H9 (cell line): ENCODE measurements at regions not wholly inside any gene's neighbourhood (a gene's known extent, or its start where the extent isn't known, plus 50 kb on each side); places are given as distances from the start of the nearest gene placed in this dataset.

ENCODE experiments used
- DNase-seq: peaks from one replicate; pipeline ENCODE4 v3.0.0-alpha.2; 2017
- H2AFZ ChIP-seq: one replicate; pipeline ENCODE4 v1.6.1; 2013; ENCODE audit warnings: mild to moderate bottlenecking, low read length, control low read depth, moderate library complexity
- H2AK5ac ChIP-seq: 2 replicates; pipeline ENCODE4 v1.6.1; 2013; ENCODE audit warnings: low read length, control low read depth, mixed read lengths; ENCODE audit not compliant: insufficient read length
- H2BK120ac ChIP-seq: one replicate; pipeline ENCODE4 v1.6.1; 2013; ENCODE audit warnings: low read depth, mild to moderate bottlenecking, low read length, control low read depth, inconsistent platforms; ENCODE audit not compliant: poor library complexity, severe bottlenecking
- H2BK12ac ChIP-seq: 2 replicates; pipeline ENCODE4 v1.6.1; 2013; ENCODE audit warnings: low read length, control low read depth, mixed read lengths, low read depth; ENCODE audit not compliant: insufficient read length
- H2BK15ac ChIP-seq: 2 replicates; pipeline ENCODE4 v1.6.1; 2013; ENCODE audit warnings: low read depth, low read length, control low read depth
- H2BK20ac ChIP-seq: one replicate; pipeline ENCODE4 v1.6.1; 2013; ENCODE audit warnings: low read depth, mild to moderate bottlenecking, low read length, control low read depth, inconsistent platforms; ENCODE audit not compliant: poor library complexity, severe bottlenecking
- H2BK5ac ChIP-seq: 2 replicates; pipeline ENCODE4 v1.6.1; 2013; ENCODE audit warnings: low read length, control low read depth, mixed read lengths; ENCODE audit not compliant: insufficient read length
- H3K14ac ChIP-seq: 2 replicates; pipeline ENCODE4 v1.6.1; 2013; ENCODE audit warnings: low read length, control low read depth; ENCODE audit not compliant: insufficient read depth
- H3K18ac ChIP-seq: 2 replicates; pipeline ENCODE4 v1.6.1; 2013; ENCODE audit warnings: low read depth, mild to moderate bottlenecking, mixed read lengths, low read length, control low read depth; ENCODE audit not compliant: insufficient read length
- H3K23ac ChIP-seq: 2 replicates; pipeline ENCODE4 v1.6.1; 2013; ENCODE audit warnings: low read length, control low read depth, mixed read lengths, low read depth; ENCODE audit not compliant: insufficient read length
- H3K23me2 ChIP-seq: 2 replicates; pipeline ENCODE4 v1.6.1; 2013; ENCODE audit warnings: low read depth, mild to moderate bottlenecking, mixed read lengths, low read length, control low read depth; ENCODE audit not compliant: insufficient read length, poor library complexity, severe bottlenecking
- H3K27ac ChIP-seq: 2 replicates; pipeline ENCODE4 v1.5.1; 2013; ENCODE audit warnings: low read length, control low read depth, mixed read lengths, low read depth; ENCODE audit not compliant: insufficient read length
- H3K27me3 ChIP-seq: 2 replicates; pipeline ENCODE4 v1.6.1; 2013; ENCODE audit warnings: low read length, control low read depth, inconsistent platforms; ENCODE audit not compliant: insufficient read depth
- H3K4ac ChIP-seq: 2 replicates; pipeline ENCODE4 v1.6.1; 2013; ENCODE audit warnings: low read depth, mild to moderate bottlenecking, control low read depth, inconsistent platforms, low read length, moderate library complexity
- H3K4me1 ChIP-seq: 2 replicates; pipeline ENCODE4 v1.6.1; 2013; ENCODE audit warnings: low read length, control low read depth, inconsistent platforms; ENCODE audit not compliant: insufficient read depth
- H3K4me2 ChIP-seq: 2 replicates; pipeline ENCODE4 v1.6.1; 2013; ENCODE audit warnings: low read length, control low read depth, mixed read lengths; ENCODE audit not compliant: insufficient read length, insufficient read depth
- H3K56ac ChIP-seq: 2 replicates; pipeline ENCODE4 v1.6.1; 2013; ENCODE audit warnings: low read depth, mild to moderate bottlenecking, mixed read lengths, low read length, control low read depth; ENCODE audit not compliant: insufficient read length
- H3K79me1 ChIP-seq: 2 replicates; pipeline ENCODE4 v1.6.1; 2013; ENCODE audit warnings: low read depth, mild to moderate bottlenecking, moderate library complexity, low read length, control low read depth, inconsistent platforms; ENCODE audit not compliant: insufficient read depth, poor library complexity, severe bottlenecking
- H3K79me2 ChIP-seq: 2 replicates; pipeline ENCODE4 v1.6.1; 2013; ENCODE audit warnings: low read length, control low read depth, inconsistent platforms; ENCODE audit not compliant: insufficient read depth
- H3K9ac ChIP-seq: 2 replicates; pipeline ENCODE4 v1.6.1; 2013; ENCODE audit warnings: low read length, control low read depth, mixed read lengths; ENCODE audit not compliant: insufficient read length; ENCODE audit errors: extremely low read depth
- H3K9me3 ChIP-seq: one replicate; pipeline ENCODE4 v1.6.1; 2013; ENCODE audit warnings: low read depth, low read length, inconsistent platforms; ENCODE audit not compliant: control insufficient read depth
- H3T11ph ChIP-seq: one replicate; pipeline ENCODE4 v1.6.1; 2013; ENCODE audit warnings: mild to moderate bottlenecking, low read length, control low read depth, inconsistent platforms
- H4K20me1 ChIP-seq: one replicate; pipeline ENCODE4 v1.6.1; 2013; ENCODE audit not compliant: control insufficient read depth, insufficient read length, insufficient read depth
- H4K5ac ChIP-seq: 2 replicates; pipeline ENCODE4 v1.6.1; 2013; ENCODE audit warnings: low read depth, mild to moderate bottlenecking, mixed read lengths, low read length, control low read depth; ENCODE audit not compliant: insufficient read length
- H4K8ac ChIP-seq: replicated peaks from 2 replicates; pipeline ENCODE4 v1.6.1; 2013; ENCODE audit warnings: low read length, control low read depth, mixed read lengths, low read depth; ENCODE audit not compliant: insufficient read length
- H4K91ac ChIP-seq: 2 replicates; pipeline ENCODE4 v1.6.1; 2013; ENCODE audit warnings: low read depth, mild to moderate bottlenecking, moderate library complexity, mixed read lengths, low read length, control low read depth; ENCODE audit not compliant: insufficient read length
- H3K27ac Mint-ChIP-seq, 3 experiments: 2 replicates in 2 of 3; 3 replicates in 1 of 3; pipeline ENCODE4 v1.8.0; 2020 to 2021; ENCODE audit warnings: mixed read lengths in 3 of 3, mild to moderate bottlenecking in 1 of 3, moderate library complexity in 1 of 3
- H3K27me3 Mint-ChIP-seq: 2 replicates; pipeline ENCODE4 v1.8.0; 2021; ENCODE audit warnings: low read depth, mild to moderate bottlenecking, moderate library complexity, mixed read lengths
- H3K36me3 Mint-ChIP-seq, 3 experiments: 2 replicates in 2 of 3; 3 replicates in 1 of 3; pipeline ENCODE4 v1.8.0; 2020 to 2021; ENCODE audit warnings: low read depth in 3 of 3, mixed read lengths in 3 of 3; ENCODE audit not compliant: insufficient read depth in 1 of 3
- H3K4me1 Mint-ChIP-seq, 2 experiments: 2 replicates each; pipeline ENCODE4 v1.8.0; 2020; ENCODE audit warnings: mixed read lengths in 2 of 2
- H3K4me3 Mint-ChIP-seq, 2 experiments: 2 replicates in 1 of 2; 3 replicates in 1 of 2; pipeline ENCODE4 v1.8.0; 2020 to 2021; ENCODE audit warnings: mild to moderate bottlenecking in 2 of 2, mixed read lengths in 2 of 2, moderate library complexity in 1 of 2
- H3K9me3 Mint-ChIP-seq, 2 experiments: 2 replicates in 1 of 2; 3 replicates in 1 of 2; pipeline ENCODE4 v1.8.0; 2020; ENCODE audit warnings: mild to moderate bottlenecking in 2 of 2, mixed read lengths in 2 of 2, moderate library complexity in 1 of 2
- WGBS: extraction: QIAGEN DNeasy Blood & Tissue Kit; methylation state at CpG from one replicate; pipeline ENCODE4 v1.1.7; 2013; ENCODE audit warnings: missing lambda C conversion rate, low lambda C conversion rate, mixed read lengths; ENCODE audit not compliant: insufficient read length; ENCODE audit errors: extremely low coverage; 5-methylcytosine and 5-hydroxymethylcytosine counted together
- TF ChIP-seq, protein P1 (sequence below): fragments of 200-600 bp; sonication (generic); conservative IDR thresholded peaks from 3 replicates; pipeline ENCODE4 v1.8.0; 2021; ENCODE audit warnings: antibody characterized with exemption, mild to moderate bottlenecking

- no peaks in the 10 kb centered on the region for H3K4me1 ChIP-seq
- no peak overlapping the region for H3K18ac ChIP-seq
- H3K23me2 ChIP-seq, result no peaks in the 10 kb centered on the region
- H2BK120ac ChIP-seq, result no peak overlapping the region
- no peak overlapping the region for H2AK5ac ChIP-seq
- no peak overlapping the region for H3K4me3 Mint-ChIP-seq
- WGBS, result no CpG with 5 or more reads among the region's 3 CpGs
- no peak overlapping the region for H3K23ac ChIP-seq
- no peaks in the 10 kb centered on the region for H3K4me1 Mint-ChIP-seq
- no peak overlapping the region for H3K4ac ChIP-seq
- peaks cover 75% of the 10 kb centered on the region for H3K9me3 ChIP-seq
- no peak overlapping the region for H2BK5ac ChIP-seq
- H2BK12ac ChIP-seq, result no peak overlapping the region
- no peak overlapping the region for H3K27ac Mint-ChIP-seq
- H3K79me1 ChIP-seq, result no peaks in the 10 kb centered on the region
- no peak overlapping the region for H3K14ac ChIP-seq
- H3K9ac ChIP-seq, result no peak overlapping the region
- H3K27ac ChIP-seq, result no peak overlapping the region
- H3K27me3 Mint-ChIP-seq, result peaks cover 2% of the 10 kb centered on the region
- H4K91ac ChIP-seq, result no peak overlapping the region
- H4K5ac ChIP-seq, result no peak overlapping the region
- peaks cover 17 to 38% (median 22%) of the 10 kb centered on the region in 3 experiments for H3K36me3 Mint-ChIP-seq
- DNase-seq, result no peak
- H2BK15ac ChIP-seq, result no peak overlapping the region
- H3K27me3 ChIP-seq, result no peaks in the 10 kb centered on the region
- no peak overlapping the region for H3K4me2 ChIP-seq
- TF ChIP-seq, protein P1, sequence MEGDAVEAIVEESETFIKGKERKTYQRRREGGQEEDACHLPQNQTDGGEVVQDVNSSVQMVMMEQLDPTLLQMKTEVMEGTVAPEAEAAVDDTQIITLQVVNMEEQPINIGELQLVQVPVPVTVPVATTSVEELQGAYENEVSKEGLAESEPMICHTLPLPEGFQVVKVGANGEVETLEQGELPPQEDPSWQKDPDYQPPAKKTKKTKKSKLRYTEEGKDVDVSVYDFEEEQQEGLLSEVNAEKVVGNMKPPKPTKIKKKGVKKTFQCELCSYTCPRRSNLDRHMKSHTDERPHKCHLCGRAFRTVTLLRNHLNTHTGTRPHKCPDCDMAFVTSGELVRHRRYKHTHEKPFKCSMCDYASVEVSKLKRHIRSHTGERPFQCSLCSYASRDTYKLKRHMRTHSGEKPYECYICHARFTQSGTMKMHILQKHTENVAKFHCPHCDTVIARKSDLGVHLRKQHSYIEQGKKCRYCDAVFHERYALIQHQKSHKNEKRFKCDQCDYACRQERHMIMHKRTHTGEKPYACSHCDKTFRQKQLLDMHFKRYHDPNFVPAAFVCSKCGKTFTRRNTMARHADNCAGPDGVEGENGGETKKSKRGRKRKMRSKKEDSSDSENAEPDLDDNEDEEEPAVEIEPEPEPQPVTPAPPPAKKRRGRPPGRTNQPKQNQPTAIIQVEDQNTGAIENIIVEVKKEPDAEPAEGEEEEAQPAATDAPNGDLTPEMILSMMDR, result no peak
- H3T11ph ChIP-seq, result no peak overlapping the region
- H4K20me1 ChIP-seq, result no peaks in the 10 kb centered on the region
- H3K56ac ChIP-seq, result no peak overlapping the region
- no peaks in the 10 kb centered on the region for H3K79me2 ChIP-seq
- H2BK20ac ChIP-seq, result no peak overlapping the region
- no peak overlapping the region for H2AFZ ChIP-seq
- H4K8ac ChIP-seq, result no peak overlapping the region
- H3K9me3 Mint-ChIP-seq, result peaks cover 89 to 97% of the 10 kb centered on the region in 2 experiments
Observed at GRCh38 chr19:56983804-56984203, 136.0 kb upstream of the USP29 start.
